CD14-positive monocyte (primary cell): ENCODE measurements at regions not wholly inside any gene's neighbourhood (a gene's known extent, or its start where the extent isn't known, plus 50 kb on each side); places are given as distances from the start of the nearest gene placed in this dataset.
A peak's percentile ranks its signal among the peaks of the same experiment; 100 is the strongest.

Experiments used
- DNase-seq, 3 donors: peaks; one replicate each; pipeline ENCODE4 v3.0.0-alpha.2; 2011 to 2022
- H2AFZ ChIP-seq: 2 replicates; pipeline ENCODE4 v1.6.0; 2012; ENCODE audit warnings: mild to moderate bottlenecking, low read depth, low read length, inconsistent platforms; ENCODE audit not compliant: insufficient read depth, poor library complexity, severe bottlenecking
- H3K27ac ChIP-seq, 2 donors: 1 replicate in 1 of 2; 2 replicates in 1 of 2; pipeline ENCODE4 v1.5.1; 2012 to 2013; ENCODE audit warnings: low read length in 2 of 2, control low read depth in 1 of 2, inconsistent platforms in 1 of 2, low read depth in 1 of 2, mild to moderate bottlenecking in 1 of 2
- H3K27me3 ChIP-seq, 2 donors: one replicate each; pipeline versions ENCODE4 v1.6.0 to v1.6.1; 2011 to 2013; ENCODE audit warnings: low read length in 2 of 2; ENCODE audit not compliant: control insufficient read depth in 2 of 2, insufficient read depth in 2 of 2
- H3K36me3 ChIP-seq, 2 donors: replicated peaks in 1 of 2; 1 replicate in 1 of 2; 2 replicates in 1 of 2; pipeline versions ENCODE4 v1.5.1 to v1.6.1; 2012 to 2013; ENCODE audit warnings: low read length in 2 of 2, control low read depth in 1 of 2, inconsistent platforms in 1 of 2, mild to moderate bottlenecking in 1 of 2; ENCODE audit not compliant: insufficient read depth in 2 of 2, control insufficient read depth in 1 of 2
- H3K4me1 ChIP-seq, 2 donors: 1 replicate in 1 of 2; 2 replicates in 1 of 2; pipeline versions ENCODE4 v1.5.1 to v1.6.1; 2012 to 2013; ENCODE audit warnings: low read length in 2 of 2, control low read depth in 1 of 2, inconsistent platforms in 1 of 2, mild to moderate bottlenecking in 1 of 2, moderate library complexity in 1 of 2; ENCODE audit not compliant: insufficient read depth in 2 of 2, control insufficient read depth in 1 of 2
- H3K4me2 ChIP-seq: replicated peaks from 2 replicates; pipeline ENCODE3; 2012; ENCODE audit warnings: low read length, moderate library complexity, mild to moderate bottlenecking; ENCODE audit not compliant: poor library complexity, severe bottlenecking; ENCODE audit errors: extremely low read depth
- H3K4me3 ChIP-seq, 3 experiments: fragments of 200-600 bp in 1 of 3; sonication (generic) in 1 of 3; replicated peaks in 1 of 3; 1 replicate in 2 of 3; 2 replicates in 1 of 3; pipeline ENCODE4 v1.5.1; 2011 to 2013; ENCODE audit warnings: low read length in 3 of 3, mild to moderate bottlenecking in 3 of 3, control low read depth in 2 of 3, low read depth in 2 of 3, inconsistent platforms in 1 of 3, moderate library complexity in 1 of 3
- H3K79me2 ChIP-seq: 2 replicates; pipeline ENCODE4 v1.6.0; 2012; ENCODE audit warnings: mild to moderate bottlenecking, control low read depth, inconsistent platforms, low read length, moderate library complexity; ENCODE audit not compliant: insufficient read depth
- H3K9ac ChIP-seq: 2 replicates; pipeline ENCODE4 v1.6.0; 2017; ENCODE audit warnings: low read length, mild to moderate bottlenecking; ENCODE audit not compliant: insufficient read depth, poor library complexity, severe bottlenecking
- H3K9me3 ChIP-seq, 2 donors: replicated peaks in 1 of 2; 1 replicate in 1 of 2; 2 replicates in 1 of 2; pipeline versions ENCODE4 v1.5.1 to v1.6.1; 2012 to 2013; ENCODE audit warnings: low read length in 2 of 2, control low read depth in 1 of 2; ENCODE audit not compliant: control insufficient read depth in 1 of 2, insufficient read depth in 1 of 2
- H4K20me1 ChIP-seq: 2 replicates; pipeline ENCODE4 v1.6.0; 2012; ENCODE audit warnings: mild to moderate bottlenecking, low read length, control low read depth, moderate library complexity; ENCODE audit not compliant: insufficient read depth
- H3K27ac Mint-ChIP-seq, 7 donors: one replicate each; pipeline ENCODE4 v1.8.0; 2020; ENCODE audit warnings: mild to moderate bottlenecking in 7 of 7, mixed read lengths in 7 of 7, moderate library complexity in 6 of 7, inconsistent platforms in 2 of 7
- H3K27me3 Mint-ChIP-seq, 3 donors: one replicate each; pipeline ENCODE4 v1.8.0; 2021 to 2022; ENCODE audit warnings: low read depth in 3 of 3, mild to moderate bottlenecking in 3 of 3, mixed read lengths in 3 of 3, moderate library complexity in 3 of 3, inconsistent platforms in 1 of 3
- H3K36me3 Mint-ChIP-seq, 2 donors: one replicate each; pipeline ENCODE4 v1.8.0; 2020; ENCODE audit warnings: mixed read lengths in 2 of 2, inconsistent platforms in 1 of 2, mild to moderate bottlenecking in 1 of 2
- H3K4me1 Mint-ChIP-seq: one replicate; pipeline ENCODE4 v1.8.0; 2020; ENCODE audit warnings: mild to moderate bottlenecking, mixed read lengths
- H3K4me3 Mint-ChIP-seq, 2 donors: one replicate each; pipeline ENCODE4 v1.8.0; 2020; ENCODE audit warnings: mild to moderate bottlenecking in 2 of 2, mixed read lengths in 2 of 2, moderate library complexity in 1 of 2
- H3K9me3 Mint-ChIP-seq, 7 donors: one replicate each; pipeline ENCODE4 v1.8.0; 2020 to 2022; ENCODE audit warnings: mixed read lengths in 7 of 7, mild to moderate bottlenecking in 6 of 7, moderate library complexity in 6 of 7, inconsistent platforms in 2 of 7
- CTCF ChIP-seq: fragments of 200-600 bp; IDR thresholded peaks from one replicate; pipeline ENCODE4 v1.8.0; 2022; ENCODE audit warnings: antibody characterized with exemption, mild to moderate bottlenecking
- WGBS: methylation state at CpG from one replicate; pipeline ENCODE4 v1.1.5; 2013; ENCODE audit warnings: missing lambda C conversion rate; ENCODE audit not compliant: insufficient coverage; 5-methylcytosine and 5-hydroxymethylcytosine counted together
- intact Hi-C, 2 donors: fragments of 100-400 bp; cut with micrococcal nuclease; formaldehyde crosslinking; loops; one replicate each; pipeline versions ENCODE4 v1.15.0 to v1.15.1; 2023

- Histone ChIP-seq H3K4me3 (no peak overlapping the region), H3K9me3 (no peaks in the 10 kb centered on the region), H2AFZ (no peak overlapping the region), H4K20me1 (no peaks in the 10 kb centered on the region), H3K9ac (no peak overlapping the region), H3K4me1 (no peaks in the 10 kb centered on the region), H3K36me3 (no peaks in the 10 kb centered on the region), H3K79me2 (no peaks in the 10 kb centered on the region), H3K27ac (no peak overlapping the region), H3K27me3 (no peaks in the 10 kb centered on the region), H3K4me2 (no peak overlapping the region)
- H3K9me3 Mint-ChIP-seq: peaks cover 0 to 4% (median 0%) of the 10 kb centered on the region in 7 donors
- no peak overlapping the region for H3K4me3 Mint-ChIP-seq
- H3K4me1 Mint-ChIP-seq: peaks cover 4% of the 10 kb centered on the region
- H3K36me3 Mint-ChIP-seq: no peaks in the 10 kb centered on the region
- intact Hi-C loops: no loop called here
- no CpG with 5 or more reads among the region's 7 CpGs for whole genome bisulfite sequencing
- no peak for DNase-seq
- TF ChIP-seq CTCF: no peak
- peaks cover 0 to 5% (median 3%) of the 10 kb centered on the region in 3 donors for H3K27me3 Mint-ChIP-seq
- no peak overlapping the region for H3K27ac Mint-ChIP-seq
Observed at GRCh38 chr1:238257018-238257621, 366.4 kb upstream of the ZP4 start.

DNA sequence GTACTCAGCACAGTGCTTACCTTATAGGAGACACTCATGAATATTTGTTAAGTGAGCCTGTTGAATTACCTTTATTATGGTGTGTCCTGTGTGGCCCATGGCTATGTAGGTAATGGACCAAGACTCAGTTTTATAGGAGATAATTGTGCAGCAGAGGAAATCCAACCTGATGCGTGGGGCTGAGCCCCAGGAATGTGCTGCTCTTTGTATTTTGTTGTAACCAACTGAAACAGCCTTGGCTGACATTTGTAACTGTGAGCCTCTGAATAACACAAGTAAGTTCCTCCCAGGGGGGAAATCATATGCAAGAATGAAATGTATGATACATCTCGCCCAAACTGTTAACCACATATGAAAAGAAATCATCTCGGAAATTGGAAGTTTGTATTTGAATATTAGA lies 364.2 kb upstream of the ZP4 start:
- Histone ChIP-seq H3K4me2 (no peak overlapping the region), H3K4me1 (no peaks in the 10 kb centered on the region), H4K20me1 (no peaks in the 10 kb centered on the region), H3K27me3 (no peaks in the 10 kb centered on the region), H3K9ac (no peak overlapping the region), H3K9me3 (no peaks in the 10 kb centered on the region), H3K36me3 (no peaks in the 10 kb centered on the region), H3K79me2 (no peaks in the 10 kb centered on the region), H3K27ac (no peak overlapping the region), H2AFZ (no peak overlapping the region), H3K4me3 (no peak overlapping the region)
- no peak for DNase-seq
- Mint-ChIP-seq H3K27me3 (peaks cover 0 to 3% (median 1%) of the 10 kb centered on the region in 3 donors), H3K4me3 (peak overlapping the region in 1 of 2 donors; percentile 13), H3K4me1 (peaks cover 4% of the 10 kb centered on the region), H3K36me3 (no peaks in the 10 kb centered on the region), H3K27ac (peak overlapping the region in 1 of 7 donors; percentile 5), H3K9me3 (peaks cover 0 to 3% (median 0%) of the 10 kb centered on the region in 7 donors)
- TF ChIP-seq CTCF: no peak
- 100% methylated on average over 1 of the region's 3 CpGs for WGBS
- intact Hi-C loops: no loop called here
